RKO (cell line): ENCODE measurements at regions not wholly inside any gene's neighbourhood (a gene's known extent, or its start where the extent isn't known, plus 50 kb on each side); places are given as distances from the start of the nearest gene placed in this dataset.

Experiments
- DNase-seq: peaks from one replicate; pipeline ENCODE4 v3.0.0-alpha.2; 2016; ENCODE audit warnings: low spot score

GRCh38 chr5:82849885-82850284 lies 227.3 kb downstream of the TMEM167A start:
- DNase-seq = no peak

GRCh38 chr5:82847562-82847961 lies 229.6 kb downstream of the TMEM167A start:
- DNase-seq = no peak

GRCh38 chr5:82839881-82840280 lies 237.3 kb downstream of the TMEM167A start:
- DNase-seq = no peak

- DNase-seq = no peak
Observed at GRCh38 chr5:82835488-82835887, 241.7 kb downstream of the TMEM167A start.

GRCh38 chr5:82834151-82834550 lies 243.0 kb downstream of the TMEM167A start:
- no peak for DNase-seq

GRCh38 chr5:82833277-82833676 lies 243.9 kb downstream of the TMEM167A start:
- no peak for DNase-seq

- DNase-seq = no peak
Observed at GRCh38 chr5:82832445-82832844, 244.7 kb downstream of the TMEM167A start.

GRCh38 chr5:82828211-82828610 lies 249.0 kb downstream of the TMEM167A start:
- DNase-seq = no peak

- DNase-seq = no peak
Observed at GRCh38 chr5:82827651-82828050, 249.5 kb downstream of the TMEM167A start.

GRCh38 chr5:82822634-82822927 lies 254.6 kb downstream of the TMEM167A start:
- DNase-seq = no peak

GRCh38 chr5:82821846-82822633 lies 255.2 kb downstream of the TMEM167A start:
- no peak for DNase-seq

- DNase-seq = no peak
Observed at GRCh38 chr5:82820961-82821845, 256.0 kb downstream of the TMEM167A start.

- no peak for DNase-seq
Observed at GRCh38 chr5:82820188-82820587, 257.0 kb downstream of the TMEM167A start.

- DNase-seq = no peak
Observed at GRCh38 chr5:82817897-82818676, 259.1 kb downstream of the TMEM167A start.

- DNase-seq = no peak
Observed at GRCh38 chr5:82816926-82817325, 260.3 kb downstream of the TMEM167A start.

- no peak for DNase-seq
Observed at GRCh38 chr5:82815871-82816270, 261.3 kb downstream of the TMEM167A start.

- DNase-seq = no peak
Observed at GRCh38 chr5:82813861-82814260, 263.3 kb downstream of the TMEM167A start.

GRCh38 chr5:82812575-82812974 lies 264.6 kb downstream of the TMEM167A start:
- no peak for DNase-seq

GRCh38 chr5:82811490-82811889 lies 265.7 kb downstream of the TMEM167A start:
- DNase-seq = no peak

GRCh38 chr5:82809420-82810143 lies 267.6 kb downstream of the TMEM167A start:
- no peak for DNase-seq

- DNase-seq = no peak
Observed at GRCh38 chr5:82808960-82809359, 268.2 kb downstream of the TMEM167A start.

GRCh38 chr5:82807021-82807420 lies 270.2 kb downstream of the TMEM167A start:
- DNase-seq = no peak
